HG02798 (cell line): ENCODE measurements at regions not wholly inside any gene's neighbourhood (a gene's known extent, or its start where the extent isn't known, plus 50 kb on each side); places are given as distances from the start of the nearest gene placed in this dataset.

Experiments
- ATAC-seq: cut with Tn5 transposase; IDR thresholded peaks from one replicate; pipeline ENCODE4 v1.9.1; 2021; ENCODE audit warnings: mild to moderate bottlenecking; ENCODE audit not compliant: unreplicated experiment, poor library complexity

GRCh38 chr20:58139849-58140786 lies 88.3 kb downstream of the ANKRD60 start:
- ATAC-seq: no peak

GRCh38 chr20:58138395-58138794 lies 90.1 kb downstream of the ANKRD60 start:
- no peak for ATAC-seq

GRCh38 chr20:58137651-58138265 lies 90.7 kb downstream of the ANKRD60 start:
- no peak for ATAC-seq

GRCh38 chr20:58137236-58137635 lies 91.2 kb downstream of the ANKRD60 start:
- no peak for ATAC-seq

GRCh38 chr20:58136149-58136484 lies 92.3 kb downstream of the ANKRD60 start:
- ATAC-seq: no peak

- ATAC-seq: no peak
These were observed 92.9 kb downstream of the ANKRD60 start for GRCh38 chr20:58135441-58136148.

GRCh38 chr20:58133020-58133808 lies 95.2 kb downstream of the ANKRD60 start:
- no peak for ATAC-seq

- no peak for ATAC-seq
These were observed 96.8 kb downstream of the ANKRD60 start for GRCh38 chr20:58131551-58132142.

- no peak for ATAC-seq
These were observed 97.3 kb downstream of the ANKRD60 start for GRCh38 chr20:58131151-58131550.

GRCh38 chr20:58130581-58130980 lies 97.9 kb downstream of the ANKRD60 start:
- ATAC-seq: no peak

GRCh38 chr20:58130156-58130555 lies 98.3 kb downstream of the ANKRD60 start:
- no peak for ATAC-seq

- ATAC-seq: no peak
These were observed 98.7 kb downstream of the ANKRD60 start for GRCh38 chr20:58129721-58130151.

- ATAC-seq: no peak
These were observed 99.5 kb downstream of the ANKRD60 start for GRCh38 chr20:58128635-58129625.

- no peak for ATAC-seq
These were observed 100.7 kb downstream of the ANKRD60 start for GRCh38 chr20:58127701-58128111.

- no peak for ATAC-seq
These were observed 102.7 kb downstream of the ANKRD60 start for GRCh38 chr20:58125726-58126125.

- no peak for ATAC-seq
These were observed 110.5 kb downstream of the ANKRD60 start for GRCh38 chr20:58117944-58118343.

- no peak for ATAC-seq
These were observed 111.9 kb downstream of the ANKRD60 start for GRCh38 chr20:58116505-58116904.

- ATAC-seq: no peak
These were observed 114.7 kb downstream of the ANKRD60 start for GRCh38 chr20:58113716-58114115.
